GM06990 (cell line): ENCODE measurements at regions not wholly inside any gene's neighbourhood (a gene's known extent, or its start where the extent isn't known, plus 50 kb on each side); places are given as distances from the start of the nearest gene placed in this dataset.

Experiments used
- DNase-seq: peaks from one replicate; pipeline ENCODE4 v3.0.0-alpha.2; 2011; ENCODE audit not compliant: insufficient read length; ENCODE audit errors: extremely low read depth
- H3K27me3 ChIP-seq: replicated peaks from 2 replicates; pipeline ENCODE4 v1.6.0; 2011; ENCODE audit warnings: low read length; ENCODE audit not compliant: control insufficient read depth, insufficient read depth
- H3K36me3 ChIP-seq: 2 replicates; pipeline ENCODE4 v1.5.1; 2011; ENCODE audit warnings: low read length; ENCODE audit not compliant: control insufficient read depth, insufficient read depth
- H3K4me3 ChIP-seq: replicated peaks from 2 replicates; pipeline ENCODE4 v1.5.1; 2011; ENCODE audit warnings: low read depth, mild to moderate bottlenecking, control low read depth, low read length
- TF ChIP-seq, protein P1 (sequence below): IDR thresholded peaks from 2 replicates; pipeline ENCODE4 v1.5.1; 2011; ENCODE audit warnings: low read length, control low read depth, mild to moderate bottlenecking, inconsistent platforms; ENCODE audit not compliant: insufficient read depth, poor library complexity, severe bottlenecking

DNA sequence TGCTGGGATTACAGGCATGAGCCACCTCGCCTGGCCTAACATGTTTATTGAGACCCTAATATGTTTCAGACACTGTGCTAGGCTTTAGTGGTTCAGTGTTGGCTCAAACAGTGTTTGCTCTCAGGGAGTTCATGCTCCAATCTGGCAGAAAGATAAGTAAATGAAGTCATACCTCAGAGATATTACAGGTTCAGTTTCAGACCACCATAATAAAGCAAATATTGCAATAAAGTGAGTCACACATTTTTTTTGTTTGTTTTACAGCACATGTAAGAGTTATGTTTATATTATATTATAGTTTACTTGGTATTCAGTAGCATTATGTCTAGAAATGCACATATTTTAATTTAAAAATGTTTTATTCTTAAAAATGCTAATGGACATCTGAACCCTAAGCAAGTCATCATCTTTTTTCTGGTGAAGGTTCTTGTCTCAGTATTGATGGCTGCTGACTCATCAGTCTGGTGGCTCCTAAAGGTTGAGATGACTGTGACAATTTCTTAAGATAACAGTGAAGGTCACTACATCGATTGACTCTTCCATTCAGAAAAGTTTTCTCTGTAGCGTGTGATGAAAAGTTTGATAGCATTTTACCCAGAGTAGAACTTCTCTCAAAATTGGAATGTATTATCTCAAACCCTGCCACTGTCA is 243.0 kb upstream of the ANO5 start:
- Histone ChIP-seq H3K27me3 (no peaks in the 10 kb centered on the region), H3K36me3 (no peaks in the 10 kb centered on the region), H3K4me3 (no peak overlapping the region)
- no peak for DNase-seq
- TF ChIP-seq, protein P1, sequence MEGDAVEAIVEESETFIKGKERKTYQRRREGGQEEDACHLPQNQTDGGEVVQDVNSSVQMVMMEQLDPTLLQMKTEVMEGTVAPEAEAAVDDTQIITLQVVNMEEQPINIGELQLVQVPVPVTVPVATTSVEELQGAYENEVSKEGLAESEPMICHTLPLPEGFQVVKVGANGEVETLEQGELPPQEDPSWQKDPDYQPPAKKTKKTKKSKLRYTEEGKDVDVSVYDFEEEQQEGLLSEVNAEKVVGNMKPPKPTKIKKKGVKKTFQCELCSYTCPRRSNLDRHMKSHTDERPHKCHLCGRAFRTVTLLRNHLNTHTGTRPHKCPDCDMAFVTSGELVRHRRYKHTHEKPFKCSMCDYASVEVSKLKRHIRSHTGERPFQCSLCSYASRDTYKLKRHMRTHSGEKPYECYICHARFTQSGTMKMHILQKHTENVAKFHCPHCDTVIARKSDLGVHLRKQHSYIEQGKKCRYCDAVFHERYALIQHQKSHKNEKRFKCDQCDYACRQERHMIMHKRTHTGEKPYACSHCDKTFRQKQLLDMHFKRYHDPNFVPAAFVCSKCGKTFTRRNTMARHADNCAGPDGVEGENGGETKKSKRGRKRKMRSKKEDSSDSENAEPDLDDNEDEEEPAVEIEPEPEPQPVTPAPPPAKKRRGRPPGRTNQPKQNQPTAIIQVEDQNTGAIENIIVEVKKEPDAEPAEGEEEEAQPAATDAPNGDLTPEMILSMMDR: no peak

DNA sequence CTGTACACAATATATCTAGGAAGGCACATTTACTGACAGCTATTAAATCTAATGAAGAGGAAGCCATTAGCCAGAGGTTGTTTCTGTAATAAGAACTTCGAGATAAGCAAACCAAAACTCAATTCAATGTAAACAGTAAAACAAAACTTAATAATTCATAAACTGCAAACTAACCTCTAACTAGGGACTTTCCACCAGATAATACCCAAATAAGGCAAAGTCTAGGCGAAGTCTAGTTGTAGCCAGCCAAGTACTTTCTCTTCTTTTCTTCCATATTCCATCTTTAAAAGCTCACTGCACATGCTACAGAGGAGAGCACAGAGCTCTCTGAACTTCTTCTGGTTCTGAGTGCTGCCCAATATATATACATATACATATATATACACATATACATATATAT is 229.9 kb upstream of the ANO5 start:
- no peak for DNase-seq

DNA sequence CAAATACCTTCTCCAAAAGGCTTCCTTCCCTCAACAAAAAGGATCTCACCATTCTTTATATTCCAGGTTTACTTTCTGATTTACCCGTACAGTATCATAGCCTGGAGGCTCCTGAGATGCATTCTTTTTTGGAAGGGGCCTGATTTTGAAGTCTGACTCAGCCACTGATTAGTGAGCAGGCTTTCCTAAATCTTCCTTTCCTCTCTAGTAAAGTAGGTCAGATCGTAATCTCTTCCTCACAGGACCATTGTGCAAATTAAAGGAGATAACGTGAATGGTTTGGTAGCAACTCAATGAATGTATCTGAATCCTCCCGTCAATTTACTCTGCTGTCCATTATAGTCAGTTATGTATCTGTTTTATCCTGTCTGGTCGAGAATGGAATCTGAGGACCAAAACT is 227.7 kb upstream of the ANO5 start:
- Histone ChIP-seq H3K36me3 (no peaks in the 10 kb centered on the region), H3K4me3 (no peak overlapping the region), H3K27me3 (no peaks in the 10 kb centered on the region)
- no peak for DNase-seq
- TF ChIP-seq, protein P1: no peak

More for the DNA sequence above, 229.9 kb upstream of the ANO5 start:
- Histone ChIP-seq H3K27me3 (no peaks in the 10 kb centered on the region), H3K4me3 (no peak overlapping the region), H3K36me3 (no peaks in the 10 kb centered on the region)
- TF ChIP-seq, protein P1: no peak

DNA sequence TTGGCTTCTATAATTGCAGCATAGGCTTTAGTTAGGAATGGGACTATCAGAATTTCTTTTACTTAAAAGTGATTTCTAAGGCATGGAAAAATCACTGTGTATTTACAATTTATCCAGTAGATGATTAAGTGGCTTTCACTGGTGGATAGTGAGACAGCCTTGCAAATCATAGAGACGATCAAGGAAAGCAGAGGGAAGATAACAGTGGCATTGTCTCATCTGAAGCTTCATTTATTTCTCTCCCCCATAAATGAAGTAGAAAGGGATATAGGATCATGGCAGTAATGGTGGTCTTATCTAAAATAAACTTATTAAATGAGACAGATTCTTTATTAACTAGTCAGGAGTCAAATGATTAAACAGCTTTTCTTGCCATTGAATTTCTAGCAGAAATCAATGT is 224.2 kb upstream of the ANO5 start:
- DNase-seq: no peak
- TF ChIP-seq, protein P1: no peak
- Histone ChIP-seq H3K27me3 (no peaks in the 10 kb centered on the region), H3K4me3 (no peak overlapping the region), H3K36me3 (no peaks in the 10 kb centered on the region)

DNA sequence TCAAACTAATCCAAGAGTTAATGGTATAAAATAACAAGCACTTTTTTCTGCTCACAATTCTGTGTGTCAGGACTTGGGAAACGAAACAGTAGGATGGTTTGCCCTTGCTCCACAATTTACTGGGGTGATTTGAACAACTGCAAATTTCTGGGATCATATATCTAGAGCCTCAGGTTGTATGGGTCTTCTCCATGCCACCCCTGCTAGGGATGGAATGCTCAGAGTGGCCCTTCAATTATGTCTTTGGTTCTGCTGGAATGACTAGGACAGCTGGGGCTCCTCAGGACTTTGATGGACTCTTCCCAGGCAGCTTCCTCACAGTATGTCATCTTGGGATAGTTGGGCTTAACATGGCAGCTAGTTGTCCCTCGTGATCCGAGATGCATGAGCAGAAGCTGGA is 223.0 kb upstream of the ANO5 start:
- H3K36me3 ChIP-seq: no peaks in the 10 kb centered on the region
- H3K27me3 ChIP-seq: no peaks in the 10 kb centered on the region
- H3K4me3 ChIP-seq: no peak overlapping the region
- TF ChIP-seq, protein P1: no peak
- DNase-seq: no peak

DNA sequence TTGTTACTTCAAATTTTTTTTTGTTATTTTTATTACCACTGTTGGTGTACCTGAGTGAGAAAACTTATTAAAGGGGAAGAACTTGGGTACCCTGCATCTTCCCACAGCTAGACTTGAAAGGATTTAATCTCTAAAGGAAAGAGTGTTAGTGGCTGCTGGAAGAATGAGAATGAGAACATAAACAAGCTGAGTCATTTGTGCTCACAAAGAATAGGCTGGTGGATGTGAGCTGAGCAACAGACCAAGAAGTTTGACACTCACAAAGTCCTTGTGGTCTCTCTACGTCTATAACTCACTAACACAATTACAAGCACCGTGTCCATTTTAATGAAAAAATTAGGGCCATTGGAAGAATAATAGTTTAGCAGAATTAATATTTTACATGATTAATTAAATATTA is 217.6 kb upstream of the ANO5 start:
- Histone ChIP-seq H3K27me3 (no peaks in the 10 kb centered on the region), H3K36me3 (no peaks in the 10 kb centered on the region), H3K4me3 (no peak overlapping the region)
- DNase-seq: no peak
- TF ChIP-seq, protein P1: no peak
